ENCODE measurements at regions not wholly inside any gene's neighbourhood (a gene's known extent, or its start where the extent isn't known, plus 50 kb on each side); places are given as distances from the start of the nearest gene placed in this dataset.
A peak's percentile ranks its signal among the peaks of the same experiment; 100 is the strongest.

DNA sequence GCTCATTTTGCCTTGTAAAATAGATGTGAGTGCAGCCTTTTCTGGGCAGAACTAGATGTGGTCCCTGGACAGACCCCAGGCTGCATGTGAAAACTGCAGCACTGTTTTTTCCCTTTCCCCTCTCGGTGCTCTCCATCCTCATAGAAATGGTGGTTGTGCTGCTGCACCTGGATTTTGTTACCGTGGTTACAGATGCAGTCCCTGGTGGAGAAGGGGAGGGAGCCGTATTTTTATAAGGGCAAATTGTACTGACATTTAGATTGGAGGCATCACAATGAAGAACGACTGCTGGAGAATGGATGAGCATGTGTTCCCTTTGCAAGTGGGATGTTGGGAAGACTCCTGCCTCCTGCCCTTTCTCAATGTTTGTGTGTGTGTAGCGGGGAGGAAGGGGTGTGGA is 469.9 kb downstream of the CCSER2 start:
- DNase-seq: no peak

DNA sequence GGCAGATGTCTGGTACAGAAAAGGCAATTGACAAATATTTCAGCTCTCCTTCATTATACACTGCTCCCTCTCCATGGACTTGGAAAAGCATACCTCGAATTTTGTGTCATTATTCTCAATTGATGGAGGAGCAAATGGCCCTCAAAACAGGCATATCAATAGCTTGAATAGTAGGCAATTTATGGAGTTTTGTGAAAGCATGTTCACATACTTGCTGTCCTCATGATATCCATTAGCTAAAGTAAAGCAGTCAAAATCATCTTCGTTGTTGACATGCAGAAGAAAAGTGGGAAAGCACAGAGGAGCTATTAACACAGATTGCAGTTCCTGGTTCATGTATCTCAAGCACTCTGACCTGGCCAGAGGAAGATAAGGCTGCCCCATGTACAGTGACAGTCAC is 472.8 kb downstream of the CCSER2 start:
- DNase-seq: no peak

DNA sequence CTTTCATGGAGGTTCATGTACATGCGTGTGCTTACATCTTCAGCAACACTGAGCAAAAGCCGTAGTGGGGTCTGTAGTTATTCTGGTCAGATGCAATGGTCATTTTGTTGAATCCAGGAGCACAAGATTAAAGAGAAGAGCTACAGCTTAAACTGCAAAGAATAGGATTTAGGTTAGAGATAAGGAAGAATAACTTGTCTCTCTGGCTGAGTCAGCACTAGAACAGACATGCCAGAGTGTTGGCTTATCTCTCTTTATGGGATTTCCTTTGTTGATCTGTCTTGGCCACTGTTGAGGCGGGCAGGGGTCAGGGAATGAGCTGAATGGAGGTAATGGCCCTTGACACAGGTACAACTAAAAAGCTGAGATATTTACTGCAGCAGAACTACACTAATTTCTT is 473.5 kb downstream of the CCSER2 start:
- no peak for DNase-seq

DNA sequence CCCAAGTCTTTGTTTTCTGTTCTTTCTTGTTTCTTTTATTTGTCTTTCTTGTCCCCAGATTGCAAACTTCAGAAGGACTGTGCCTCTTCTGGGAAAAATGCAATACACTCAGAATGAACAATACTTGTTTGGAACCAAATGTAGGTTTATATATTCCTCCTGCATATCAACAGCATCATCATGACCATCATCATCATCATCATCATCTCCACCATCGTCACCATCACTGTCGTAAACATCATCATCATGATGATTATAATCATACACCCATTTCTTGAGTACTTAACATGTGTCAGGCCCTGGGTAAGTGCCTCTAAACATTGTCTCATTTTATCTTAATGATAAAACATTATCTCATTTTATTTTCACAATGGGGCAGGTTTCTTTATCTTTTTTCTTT is 476.8 kb downstream of the CCSER2 start:
- DNase-seq: no peak

DNA sequence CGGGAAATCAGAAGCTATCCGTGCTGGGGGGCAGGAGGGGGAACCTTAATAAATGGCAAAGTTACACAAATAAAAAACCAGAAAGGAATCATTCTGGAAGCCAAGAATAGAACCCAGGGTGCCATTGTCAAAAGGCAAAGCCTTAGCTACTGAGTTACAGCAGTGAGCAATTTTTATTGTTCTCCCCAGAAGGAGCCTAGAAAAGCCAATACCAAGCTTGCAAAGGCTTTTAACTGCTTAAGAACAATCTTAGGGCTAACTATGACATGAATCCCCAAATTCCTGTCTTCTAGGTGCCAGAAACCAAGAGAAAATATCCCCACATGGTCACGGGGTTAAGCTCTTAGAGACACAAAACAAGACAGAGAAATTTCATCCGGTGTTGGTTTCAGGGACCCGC is 482.7 kb downstream of the CCSER2 start:
- DNase-seq: no peak

DNA sequence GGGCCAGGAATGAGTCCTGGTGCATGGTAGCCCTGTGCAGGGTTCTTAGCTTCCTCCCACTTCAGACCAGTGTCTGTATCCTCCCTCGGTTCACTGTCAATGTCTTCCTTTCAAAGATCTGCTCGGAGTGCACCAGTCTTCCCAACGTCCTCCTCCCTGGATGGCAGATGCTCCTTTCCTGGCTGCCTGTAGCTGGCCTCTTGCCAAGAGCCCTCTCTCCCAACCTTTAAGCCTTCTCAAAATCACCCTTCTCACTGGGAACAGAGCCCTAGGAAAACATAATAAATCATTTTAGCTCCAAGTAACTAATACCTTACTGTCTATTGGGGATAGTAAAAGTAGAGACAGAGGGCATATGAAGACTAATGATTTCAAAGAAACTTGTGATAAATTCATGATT is 490.6 kb downstream of the CCSER2 start:
- DNase-seq: peak; percentile 75

DNA sequence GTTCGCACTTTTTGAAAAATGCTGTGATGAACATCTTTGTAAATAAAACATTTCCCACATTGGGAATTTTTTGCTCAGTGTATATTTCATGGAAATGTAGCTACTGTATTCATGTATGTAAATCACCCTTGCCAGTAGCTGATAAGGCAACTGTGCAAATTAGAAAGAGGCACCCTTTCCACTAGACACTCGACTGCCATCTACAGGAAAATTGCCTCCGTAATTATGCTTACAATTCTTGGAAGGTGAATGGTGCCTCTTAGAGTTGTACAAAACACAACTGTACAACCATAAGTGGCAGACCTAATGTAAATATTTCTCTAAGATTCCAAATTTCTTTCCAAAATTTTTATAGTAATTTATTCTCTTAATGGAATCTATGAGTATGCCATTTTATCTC is 491.7 kb downstream of the CCSER2 start:
- peak; percentile 60 for DNase-seq

DNA sequence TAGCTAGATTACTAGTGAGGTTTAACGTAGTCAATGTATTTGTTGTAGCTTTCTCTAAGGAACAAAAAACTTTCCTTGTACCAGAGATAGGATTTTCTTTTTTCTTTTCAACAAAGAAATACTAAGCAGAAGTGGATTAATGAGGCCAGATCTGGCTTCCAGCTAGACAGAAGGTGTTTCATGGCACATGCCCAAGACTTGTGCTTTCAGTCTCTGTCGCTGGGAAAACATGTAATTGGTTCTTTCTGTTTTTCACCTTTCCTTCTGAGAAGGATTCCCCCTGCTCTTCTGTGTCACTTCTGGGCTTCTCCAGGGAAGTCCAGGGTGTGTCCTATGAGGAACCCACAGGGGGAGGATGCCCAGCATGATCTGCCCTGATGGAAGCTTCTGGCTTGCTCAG is 492.2 kb downstream of the CCSER2 start:
- DNase-seq: peak; percentile 65

DNA sequence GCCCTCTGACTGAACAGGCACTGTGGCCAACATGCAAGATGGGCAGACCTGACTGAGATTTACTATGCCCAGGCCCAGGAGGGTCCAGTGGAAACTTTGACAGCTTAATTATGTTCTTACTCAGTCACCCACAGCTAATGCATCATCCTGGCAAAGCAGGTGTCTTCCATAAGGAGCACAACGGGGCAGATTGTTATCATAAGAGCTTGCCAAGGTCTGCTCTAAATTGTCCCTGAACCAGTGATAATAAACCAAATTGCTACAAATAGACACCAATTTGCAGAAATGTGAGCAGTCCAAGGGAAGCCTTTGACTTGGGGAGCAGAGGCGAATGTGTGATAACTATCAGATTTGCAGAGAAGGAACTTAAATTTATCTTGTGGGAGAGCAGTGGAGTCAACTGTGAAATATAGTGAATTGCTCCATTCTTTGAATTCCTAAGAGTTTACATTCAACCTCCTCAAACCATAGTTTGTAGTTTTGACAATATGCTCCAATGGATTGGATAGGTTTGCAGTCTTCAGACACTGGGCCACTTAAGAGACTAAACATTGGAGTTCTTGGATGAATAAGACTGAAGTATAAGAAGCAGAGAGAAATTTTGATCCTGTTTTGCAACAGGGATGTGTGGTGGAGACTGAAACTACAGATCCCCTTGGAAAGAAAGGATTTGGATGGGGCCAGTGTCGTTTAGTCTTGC is 494.7 kb downstream of the CCSER2 start:
- peak; percentile 59 for DNase-seq

DNA sequence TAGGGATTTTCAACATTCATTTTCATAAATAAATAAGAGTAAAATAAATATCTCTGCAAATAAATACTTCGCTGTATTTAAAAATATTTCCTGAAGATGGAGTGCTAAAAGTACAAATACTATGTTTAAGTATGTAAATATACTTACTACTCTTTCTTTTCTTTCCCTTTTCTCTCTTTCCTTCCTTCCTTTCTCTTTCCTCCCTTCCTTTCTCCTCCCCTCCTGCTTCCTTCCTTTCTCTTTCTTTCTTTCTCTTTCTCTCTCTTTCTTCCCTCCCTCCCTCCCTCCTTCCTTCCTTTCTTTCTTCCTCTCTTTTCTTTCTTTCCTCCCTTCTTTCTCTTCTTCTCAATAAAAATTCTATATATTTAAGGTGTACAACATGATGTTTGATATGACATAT is 496.1 kb downstream of the CCSER2 start:
- DNase-seq: no peak

DNA sequence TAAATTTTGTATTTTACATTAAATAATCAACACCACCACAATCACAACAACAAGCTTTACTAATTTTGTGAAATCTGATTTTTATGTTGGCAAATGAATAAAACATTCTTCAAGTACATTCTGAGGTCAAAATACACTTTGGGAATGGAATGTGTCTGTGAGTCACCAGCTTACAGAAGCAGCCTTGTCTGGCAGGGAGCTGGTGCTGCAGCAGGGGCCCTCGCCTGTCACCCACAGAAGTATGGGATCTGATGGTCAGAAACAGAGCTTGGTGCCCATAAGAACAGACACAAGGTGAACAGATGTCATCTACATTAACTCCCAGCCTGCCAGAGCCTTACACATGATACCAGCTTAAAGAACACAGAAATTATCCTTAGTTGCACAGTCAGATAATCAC is 496.9 kb downstream of the CCSER2 start:
- DNase-seq: peak; percentile 13

DNA sequence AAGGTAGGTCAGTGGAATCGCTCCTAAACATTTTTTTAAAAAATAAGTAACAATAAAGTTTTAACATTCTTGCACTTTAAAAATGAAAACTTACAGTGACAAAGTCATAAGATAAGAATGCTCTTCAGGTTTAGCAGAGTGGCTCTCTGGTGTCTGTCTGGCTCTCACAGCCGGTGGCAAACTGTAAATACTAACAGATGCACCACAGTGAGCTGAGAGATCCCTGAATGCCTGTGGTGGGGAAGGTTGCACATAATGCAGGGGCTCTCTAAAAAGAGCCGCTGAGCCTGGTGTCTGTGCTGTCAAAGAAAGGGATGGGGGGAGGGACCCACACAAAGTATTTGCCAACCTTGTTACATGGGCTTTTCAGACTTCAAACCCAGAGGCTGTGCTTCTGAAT is 498.3 kb downstream of the CCSER2 start:
- peak; percentile 26 for DNase-seq

DNA sequence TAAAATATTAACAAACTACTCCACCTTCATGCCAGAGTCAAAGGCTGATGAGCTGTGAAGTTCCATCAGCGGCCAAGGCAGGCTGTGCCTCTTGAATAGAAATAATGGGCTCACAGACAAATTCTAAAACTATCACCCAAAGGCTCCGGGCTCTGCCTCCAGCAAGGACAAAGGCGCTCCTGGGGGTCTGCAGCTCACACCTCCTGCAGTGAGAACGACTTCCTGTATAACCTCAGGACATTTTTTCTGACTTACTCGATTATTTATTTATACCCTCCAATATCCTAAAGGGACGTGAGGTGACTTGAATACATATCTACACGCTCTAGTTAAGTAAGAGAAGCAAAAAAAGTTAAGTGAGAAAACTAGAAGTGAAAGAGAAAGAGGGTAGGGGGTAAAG is 500.7 kb downstream of the CCSER2 start:
- DNase-seq: no peak

DNA sequence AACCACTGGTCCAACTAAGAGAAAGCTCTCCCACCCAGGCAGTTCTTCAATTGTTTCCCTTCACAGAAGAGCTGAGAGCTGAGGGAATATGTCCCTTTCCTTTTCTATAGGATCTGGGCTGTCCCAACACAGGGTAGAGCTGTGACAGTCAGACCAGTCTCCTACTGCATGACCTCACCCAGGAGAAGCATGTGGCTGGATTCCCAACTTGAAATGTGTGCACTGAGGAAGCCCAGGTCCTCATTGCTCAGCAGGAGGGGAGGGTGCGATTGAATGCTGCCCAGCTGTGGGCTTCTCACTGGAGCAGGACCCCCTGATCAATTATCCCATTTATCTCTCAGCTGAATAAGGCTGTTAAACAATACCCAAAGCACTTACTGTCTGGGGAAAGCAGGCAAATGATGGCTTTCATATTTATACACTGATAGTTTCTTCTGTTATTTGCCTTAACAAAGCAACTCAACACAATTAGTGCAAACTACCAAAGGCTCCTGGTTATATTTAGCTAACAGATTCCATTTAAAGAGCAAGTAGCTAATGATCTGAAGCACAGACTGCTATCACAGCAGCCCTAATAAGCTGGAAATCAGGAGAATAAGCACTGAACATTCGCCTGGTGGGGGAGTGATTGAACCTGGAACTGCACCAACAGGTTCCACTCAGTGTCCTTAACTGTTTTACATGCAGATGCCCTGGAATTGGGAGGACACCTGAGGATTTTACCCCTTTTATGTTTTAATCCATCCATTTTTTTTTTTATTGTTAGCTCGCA is 508.8 kb downstream of the CCSER2 start:
- DNase-seq: no peak

DNA sequence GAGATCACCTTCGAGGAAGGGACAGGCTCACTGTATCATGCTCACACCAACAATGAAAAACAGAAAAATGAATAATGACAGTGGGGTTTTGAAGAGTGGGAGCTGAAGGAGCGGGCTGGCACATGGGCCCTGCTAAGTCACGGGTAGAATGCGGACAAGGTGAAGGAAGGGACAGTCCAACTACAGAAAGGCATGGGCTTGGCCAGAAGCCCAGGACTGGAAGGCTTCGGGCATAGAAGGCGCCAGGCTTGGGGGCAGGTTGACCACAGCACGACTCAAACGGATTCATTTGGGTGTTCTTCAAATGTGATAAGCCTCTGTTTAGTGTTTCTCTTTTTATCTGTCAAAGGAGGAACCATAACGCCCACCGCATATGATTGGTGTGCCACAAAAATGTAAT is 509.5 kb downstream of the CCSER2 start:
- DNase-seq: no peak

DNA sequence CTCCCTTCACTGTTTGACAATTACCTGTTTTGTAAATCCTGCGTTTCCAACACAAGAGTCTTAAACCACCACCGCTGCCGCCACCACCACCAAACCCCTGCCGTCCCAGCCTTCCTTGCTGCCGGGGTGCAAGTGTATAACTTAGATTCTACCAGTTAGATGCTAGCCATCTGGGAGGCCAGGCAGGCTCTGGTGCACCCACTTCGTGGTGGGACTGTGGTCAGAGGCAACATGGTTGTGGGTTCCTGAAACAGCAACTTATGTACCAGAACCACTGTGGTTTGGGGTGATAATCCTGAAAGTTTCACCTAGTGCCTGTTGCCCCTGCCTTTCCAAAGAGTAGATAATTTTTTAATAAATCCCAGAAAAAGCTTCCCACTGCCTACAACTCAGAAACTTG is 510.5 kb downstream of the CCSER2 start:
- no peak for DNase-seq

DNA sequence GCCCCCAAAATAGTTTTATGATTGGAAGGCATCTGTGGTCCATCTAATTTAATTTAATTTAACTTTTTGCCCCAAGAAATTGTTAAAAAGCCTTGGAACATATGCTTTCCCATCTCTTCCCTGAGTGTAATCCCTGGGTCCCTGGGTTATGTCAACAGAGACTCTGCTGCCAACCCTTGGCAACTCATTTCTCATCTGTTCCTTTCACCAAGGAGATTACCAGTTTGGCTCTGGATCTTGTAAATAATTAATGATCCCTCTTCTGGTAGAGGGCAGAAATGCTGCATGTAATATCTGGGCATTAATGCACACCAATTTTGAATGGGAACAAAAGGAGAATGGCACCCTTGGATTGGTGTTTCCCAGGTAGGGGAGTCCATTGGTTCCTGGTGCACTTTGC is 514.2 kb downstream of the CCSER2 start:
- peak; percentile 21 for DNase-seq

DNA sequence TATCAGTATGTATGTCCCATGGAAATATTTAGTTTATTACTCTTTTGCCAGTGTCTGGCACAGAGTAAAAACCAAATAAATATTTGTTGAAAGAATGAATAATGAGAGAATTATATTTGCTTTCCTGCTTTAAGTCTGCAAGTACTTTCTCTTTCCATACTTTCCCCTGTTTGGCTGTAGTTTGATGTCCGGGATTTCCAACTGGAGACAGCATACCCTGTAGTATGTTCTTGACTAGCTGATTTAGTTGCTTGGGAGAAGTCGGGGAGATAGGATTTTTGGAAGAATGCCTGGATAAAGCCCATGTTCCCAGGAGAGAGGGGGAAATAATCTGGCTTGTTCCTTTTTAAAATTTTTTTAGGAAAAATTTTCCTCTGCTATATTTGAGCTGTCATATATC is 516.1 kb downstream of the CCSER2 start:
- no peak for DNase-seq

DNA sequence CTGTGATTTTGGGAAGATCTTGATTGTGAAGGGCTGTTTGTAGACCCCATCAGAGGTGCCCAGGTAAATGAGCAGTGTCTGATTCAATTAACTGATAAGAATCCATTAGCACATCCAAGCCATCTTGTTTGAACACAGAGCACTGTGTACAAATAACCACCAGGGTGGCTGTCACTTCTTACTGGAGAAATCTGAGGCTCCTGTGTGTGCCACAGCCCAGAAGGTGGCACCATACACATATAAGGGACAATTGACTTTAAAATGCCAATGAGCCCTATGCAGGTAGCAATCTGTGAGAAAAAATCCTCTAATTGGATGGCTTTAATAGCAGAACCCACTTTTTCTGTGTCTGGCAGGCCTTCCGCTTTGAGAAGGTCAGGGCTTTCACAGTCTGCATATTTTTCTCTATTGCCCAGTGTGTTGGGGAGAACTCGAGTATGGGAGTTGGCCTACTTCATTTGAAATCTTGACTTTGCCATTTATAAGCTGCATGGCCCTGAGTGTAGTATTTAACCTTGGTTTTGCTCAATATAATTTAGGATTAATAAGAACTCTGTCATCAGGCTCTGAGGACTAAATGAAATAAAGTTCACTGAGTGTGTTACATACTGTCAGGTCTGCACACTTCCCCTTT is 517.4 kb downstream of the CCSER2 start:
- peak; percentile 43 for DNase-seq

DNA sequence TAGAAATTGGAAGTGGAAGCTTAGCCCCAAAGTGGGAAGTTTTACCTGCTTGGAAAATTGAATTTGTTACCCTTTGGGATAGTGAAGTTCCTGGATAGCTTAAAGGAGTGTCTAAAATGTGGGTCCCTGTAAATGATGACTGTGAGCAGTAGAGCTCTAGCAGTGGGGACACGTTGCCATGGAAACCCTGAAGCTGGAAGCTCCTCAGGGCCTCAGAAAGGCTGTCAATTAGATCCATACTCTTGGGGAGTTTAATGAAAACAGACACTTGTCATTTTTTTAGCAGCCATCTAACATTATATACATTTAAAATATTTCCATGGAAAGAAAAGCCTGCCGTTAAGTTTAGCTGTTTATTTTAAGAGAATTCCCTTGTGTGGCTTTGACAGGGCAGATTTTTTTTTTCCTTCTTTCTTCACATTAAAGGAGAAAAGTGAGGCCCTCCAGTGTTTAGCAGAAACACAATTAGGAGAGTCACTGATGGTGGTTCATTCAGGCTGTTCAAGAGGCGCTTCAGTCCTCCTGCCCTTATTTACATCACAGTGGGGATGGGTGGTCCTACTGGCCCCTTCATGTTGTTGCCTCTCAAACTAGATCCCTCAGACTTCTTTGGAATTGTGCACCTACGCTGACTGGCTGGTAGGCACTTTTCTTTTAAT is 518.4 kb downstream of the CCSER2 start:
- no peak for DNase-seq

DNA sequence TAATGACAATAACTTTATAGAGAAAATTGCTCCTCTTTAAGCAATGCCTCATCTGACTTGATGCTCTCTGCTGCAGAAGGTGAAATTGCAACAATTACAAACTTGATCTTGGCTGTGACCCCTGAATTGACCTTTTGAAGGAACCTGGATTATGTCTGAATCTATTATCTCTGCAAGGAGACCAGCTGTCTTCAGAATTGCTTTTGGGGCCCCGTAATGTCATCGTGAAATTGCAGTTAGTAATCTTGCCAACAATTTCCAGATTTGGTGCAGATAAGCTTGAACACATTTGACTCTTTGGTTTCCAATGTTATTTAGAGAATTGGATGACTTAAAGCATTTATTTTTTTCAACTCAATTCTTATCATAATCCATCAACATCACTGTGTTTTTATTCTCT is 520.6 kb downstream of the CCSER2 start:
- DNase-seq: no peak

DNA sequence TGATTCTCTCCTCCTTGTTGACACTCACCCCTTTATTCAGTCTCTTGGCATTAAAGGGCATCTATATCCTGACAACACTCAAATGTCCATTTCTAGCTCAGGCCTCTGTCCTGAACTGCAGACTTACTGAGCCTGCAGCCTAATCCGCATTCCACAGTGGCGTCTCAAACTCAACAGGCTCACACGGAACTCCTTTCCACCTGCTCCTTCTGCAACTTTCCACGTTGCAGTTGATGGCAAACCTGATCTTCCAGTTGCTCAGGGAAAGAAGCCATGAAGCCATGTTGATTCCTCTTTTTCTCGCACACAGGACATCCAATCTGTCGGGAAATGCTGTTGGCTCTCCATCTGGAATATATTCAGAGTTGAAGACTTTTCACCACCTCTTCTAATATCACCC is 522.4 kb downstream of the CCSER2 start:
- no peak for DNase-seq

DNA sequence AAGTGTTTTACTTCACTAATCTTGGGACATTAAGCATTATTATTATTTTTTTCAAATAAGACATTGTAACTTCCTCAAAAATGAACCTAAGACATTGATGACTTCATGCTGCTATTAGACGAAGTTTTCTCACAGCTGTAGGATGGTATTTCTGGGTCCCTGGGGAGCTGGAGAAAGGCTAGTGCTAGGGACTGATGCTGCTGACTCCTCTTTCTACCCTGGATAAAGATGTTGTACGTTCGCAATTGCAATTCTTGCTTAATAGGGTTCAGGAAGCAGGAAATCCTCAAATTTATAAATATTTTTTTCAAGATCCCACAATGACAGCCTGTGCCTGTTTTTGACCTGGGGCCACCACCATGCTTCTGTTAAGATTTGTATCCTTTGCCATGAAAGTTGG is 526.0 kb downstream of the CCSER2 start:
- no peak for DNase-seq

DNA sequence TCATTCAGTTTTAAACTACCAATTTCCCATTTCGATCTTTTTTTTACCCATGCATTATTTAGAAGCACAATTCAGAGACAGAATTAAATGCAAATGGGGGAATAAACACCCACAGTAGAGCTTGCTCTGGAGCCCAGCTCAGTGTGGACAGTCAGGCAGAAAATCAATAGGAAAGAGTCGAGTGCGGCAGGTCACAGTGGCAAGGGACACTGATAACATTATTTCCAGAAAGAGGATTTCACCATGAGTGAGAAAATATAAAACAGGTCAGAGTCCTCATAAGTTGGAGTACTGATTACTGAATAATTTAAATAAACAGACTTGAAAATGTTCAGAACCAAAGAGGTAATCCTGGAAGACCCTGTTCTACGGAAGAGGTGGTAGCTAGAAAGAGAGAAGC is 532.5 kb downstream of the CCSER2 start:
- no peak for DNase-seq

Measured in NCI-H2171 treated with DMSO at 0.1 percent for 48 hours (cell line).